ENCODE measurements at regions not wholly inside any gene's neighbourhood (a gene's known extent, or its start where the extent isn't known, plus 50 kb on each side); places are given as distances from the start of the nearest gene placed in this dataset.

GRCh38 chr20:56955680-56956079, 310.8 kb downstream of the BMP7 start:
- CTCF ChIA-PET, result interaction anchor here (0.7 kb wide), 1 partner anchor 9 kb away, joined by 3 read pairs; no protein-coding TSS in a partner anchor
- no peak for TF ChIP-seq CTCF (IDR thresholded peaks at IDR 0.05; ENCODE audit: control extremely low read depth, extremely low read depth, low read depth, missing control alignments)
- POLR2A ChIA-PET, result no interaction called here
- no peak for DNase-seq (ENCODE audit: extremely low spot score)

DNA sequence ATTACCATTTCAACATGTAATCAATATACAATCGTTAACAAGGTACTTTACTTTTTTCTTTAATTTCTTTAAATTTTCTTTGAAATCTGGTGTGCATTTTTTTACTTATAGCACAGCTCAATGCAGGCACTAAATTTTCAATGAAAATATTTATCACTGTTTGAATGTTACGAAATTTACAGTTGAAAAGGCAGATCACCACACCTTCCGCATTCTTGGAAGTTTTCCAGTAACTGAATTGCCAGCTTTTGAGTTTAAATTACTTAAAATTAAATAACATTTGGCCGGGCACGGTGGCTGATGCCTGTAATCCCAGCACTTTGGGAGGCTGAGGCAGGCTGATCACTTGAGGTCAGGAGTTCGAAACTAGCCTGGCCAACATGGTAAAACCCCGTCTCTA, 309.9 kb downstream of the BMP7 start:
- ChIA-PET POLR2A (no interaction called here), CTCF (no interaction called here)
- TF ChIP-seq CTCF (IDR thresholded peaks at IDR 0.05; ENCODE audit: control extremely low read depth, extremely low read depth, low read depth, missing control alignments), result no peak
- no peak for DNase-seq (ENCODE audit: extremely low spot score)

DNA sequence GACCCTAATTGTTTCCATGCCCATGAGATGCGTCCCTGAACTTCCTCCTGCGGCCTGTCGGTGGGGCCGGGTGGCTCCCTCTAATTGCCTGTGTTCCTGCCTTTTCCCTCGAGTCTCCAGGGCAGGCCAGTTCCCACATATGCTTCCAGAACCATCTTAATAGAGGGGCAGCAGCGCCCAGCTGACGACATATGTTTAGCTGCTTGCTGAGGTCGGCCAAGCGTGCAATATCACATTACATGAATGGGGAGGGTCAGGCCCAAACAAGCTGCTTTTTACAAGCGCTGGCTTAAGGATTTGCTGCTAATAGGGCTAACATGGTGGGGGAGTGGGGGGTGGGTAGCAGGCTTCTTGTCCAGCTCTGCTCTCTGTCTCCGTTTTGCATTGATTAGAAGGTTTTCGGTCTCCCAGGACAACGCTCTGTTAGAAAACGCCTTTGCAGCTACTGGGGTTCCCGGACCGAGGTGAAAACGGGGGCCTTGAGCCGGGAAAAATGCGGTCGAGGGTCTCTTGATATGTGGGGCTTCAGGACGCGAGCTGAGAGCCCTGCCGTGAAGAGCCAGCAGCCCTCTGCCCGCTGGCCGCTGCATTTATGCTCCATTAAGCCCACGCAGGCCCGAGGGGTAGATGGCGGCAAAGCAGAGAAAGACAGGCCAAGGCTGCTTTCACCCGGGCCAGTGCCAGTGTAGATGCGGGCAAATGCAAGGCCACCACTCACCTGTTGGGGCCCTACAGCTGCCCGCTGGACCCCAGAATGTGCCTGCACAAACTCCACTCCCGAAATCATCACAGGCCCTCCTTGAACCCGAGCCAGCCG, 308.5 kb downstream of the BMP7 start:
- POLR2A ChIA-PET, result no interaction called here
- no peak for DNase-seq (ENCODE audit: extremely low spot score)
- no peak for TF ChIP-seq CTCF (IDR thresholded peaks at IDR 0.05; ENCODE audit: control extremely low read depth, extremely low read depth, low read depth, missing control alignments)
- CTCF ChIA-PET, result no interaction called here

GRCh38 chr20:56964901-56965300, 301.5 kb downstream of the BMP7 start:
- no peak for DNase-seq (ENCODE audit: extremely low spot score)

GRCh38 chr20:56967916-56968315, 298.5 kb downstream of the BMP7 start:
- no peak for TF ChIP-seq CTCF (IDR thresholded peaks at IDR 0.05; ENCODE audit: control extremely low read depth, extremely low read depth, low read depth, missing control alignments)
- ChIA-PET CTCF (no interaction called here), POLR2A (no interaction called here)
- no peak for DNase-seq (ENCODE audit: extremely low spot score)

More at GRCh38 chr20:56964901-56965300, 301.5 kb downstream of the BMP7 start:
- ChIA-PET CTCF (interaction anchor here (1.2 to 1.7 kb wide), 2 partner anchors 9 kb away, joined by 3 read pairs; no protein-coding TSS in a partner anchor), POLR2A (no interaction called here)
- no peak for TF ChIP-seq CTCF (IDR thresholded peaks at IDR 0.05; ENCODE audit: control extremely low read depth, extremely low read depth, low read depth, missing control alignments)

DNA sequence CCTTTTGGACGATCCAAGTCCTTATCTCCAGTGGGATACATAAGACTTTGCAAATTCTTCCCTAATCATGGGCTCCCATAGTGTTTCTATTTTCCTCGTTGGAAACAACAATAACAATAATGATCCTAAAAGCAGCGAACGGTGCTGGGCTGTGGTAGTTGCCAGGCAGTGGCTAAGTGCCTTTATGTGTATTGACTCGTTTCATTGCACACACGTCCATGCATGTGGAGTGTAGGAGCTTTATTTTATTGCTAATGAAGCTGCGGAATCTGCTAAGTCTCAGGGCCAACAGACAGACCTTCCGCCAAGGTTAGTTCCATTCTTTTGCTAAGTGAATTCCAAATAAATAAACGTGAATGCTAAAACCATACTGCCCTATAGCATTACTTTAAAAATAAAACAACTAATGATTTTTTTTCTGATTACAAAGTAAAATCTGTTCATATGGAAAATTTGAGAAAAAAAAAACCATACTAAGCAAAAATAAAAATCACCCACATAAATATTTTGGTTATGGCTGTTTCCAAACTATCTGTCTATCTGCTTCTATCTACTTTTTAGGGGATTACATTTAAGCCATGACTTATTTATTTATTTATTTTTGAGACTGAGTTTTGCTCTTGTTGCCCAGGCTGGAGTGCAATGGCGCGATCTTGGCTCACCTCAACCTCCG, 297.9 kb downstream of the BMP7 start:
- ChIA-PET POLR2A (no interaction called here), CTCF (no interaction called here)
- TF ChIP-seq CTCF (IDR thresholded peaks at IDR 0.05; ENCODE audit: control extremely low read depth, extremely low read depth, low read depth, missing control alignments), result no peak
- DNase-seq (ENCODE audit: extremely low spot score), result no peak
